H1 (cell line): ENCODE measurements at regions not wholly inside any gene's neighbourhood (a gene's known extent, or its start where the extent isn't known, plus 50 kb on each side); places are given as distances from the start of the nearest gene placed in this dataset.

ENCODE experiments used
- BRCA1 ChIP-seq: IDR thresholded peaks from 2 replicates; pipeline ENCODE4 v1.6.1; 2012; ENCODE audit warnings: low read depth, low read length, improper control_type of control experiment
- CBX5 ChIP-seq: fragments of 300-800, 300-1000 bp; sonication (generic); IDR thresholded peaks from 2 replicates; pipeline ENCODE4 v1.7.1; 2016; ENCODE audit warnings: antibody characterized with exemption, low read length, low read depth
- HDAC6 ChIP-seq: IDR thresholded peaks from one replicate; pipeline ENCODE4 v1.7.1; 2012; ENCODE audit warnings: low read depth, mild to moderate bottlenecking, inconsistent platforms, low read length, moderate library complexity
- MAFK ChIP-seq: IDR thresholded peaks from 2 replicates; pipeline ENCODE4 v1.6.1; 2012; ENCODE audit warnings: low read depth, mild to moderate bottlenecking, improper control_type of control experiment, low read length
- RNF2 ChIP-seq: fragments of 200-900, 300-1000 bp; sonication (generic); IDR thresholded peaks from 2 replicates; pipeline ENCODE4 v1.7.1; 2016; ENCODE audit warnings: borderline replicate concordance, low read depth, mild to moderate bottlenecking, antibody characterized with exemption, low read length; ENCODE audit not compliant: poor library complexity, severe bottlenecking; ENCODE audit errors: missing control alignments

DNA sequence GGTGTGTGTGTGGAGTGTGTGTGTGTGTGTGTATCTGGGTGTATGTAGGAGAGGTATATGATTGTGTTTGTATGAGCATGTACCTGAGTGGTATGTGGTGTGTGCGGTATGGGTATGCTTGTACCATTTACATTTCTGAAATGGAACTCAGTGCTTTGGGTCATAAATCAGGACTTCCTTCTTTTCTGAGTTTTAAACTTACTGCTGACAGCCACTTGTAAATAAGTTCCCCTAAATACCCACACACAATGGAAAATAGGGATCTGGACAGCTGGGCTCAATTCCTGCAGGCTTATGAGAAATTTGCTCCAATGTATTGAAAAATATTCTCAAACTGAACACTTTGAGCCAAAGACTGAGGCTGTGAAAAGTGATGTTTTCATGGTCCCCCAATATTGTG, 293.6 kb downstream of the HLX start (continued):
- TF ChIP-seq CBX5 = no peak
- TF ChIP-seq HDAC6 = no peak
- no peak for TF ChIP-seq RNF2
- TF ChIP-seq MAFK = no peak
- TF ChIP-seq BRCA1 = no peak
